ENCODE measurements at regions not wholly inside any gene's neighbourhood (a gene's known extent, or its start where the extent isn't known, plus 50 kb on each side); places are given as distances from the start of the nearest gene placed in this dataset.

DNA sequence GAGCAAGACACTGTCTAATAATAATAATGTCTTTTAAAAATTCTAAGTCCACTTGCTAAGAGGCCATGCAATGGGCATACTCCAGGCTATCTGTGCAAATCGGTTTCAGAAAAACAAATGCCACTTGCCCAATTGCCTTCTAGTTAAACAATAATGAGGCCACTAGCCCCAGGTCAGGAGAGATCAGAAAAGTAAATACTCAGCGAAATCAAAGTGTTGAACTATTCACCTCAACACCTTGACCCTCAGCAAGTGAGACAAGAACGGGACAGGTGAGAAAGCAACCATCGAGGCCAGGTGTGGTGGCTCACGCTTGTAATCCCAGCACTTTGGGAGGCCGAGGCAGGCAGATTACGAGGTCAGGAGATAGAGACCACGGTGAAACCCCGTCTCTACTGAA, 72.3 kb upstream of the SYN3 start (continued):
- TF ChIP-seq HNF4A (conservative IDR thresholded peaks at IDR 0.05), result peak; percentile 72 to 80
- TF ChIP-seq RXRA (IDR thresholded peaks at IDR 0.05), result peak; percentile 93 to 94
- peak in 1 of 2 donors; percentile 15 for TF ChIP-seq GABPA (IDR thresholded peaks at IDR 0.05 in 1 of 2, conservative IDR thresholded peaks at IDR 0.05 in 1 of 2)
- TF ChIP-seq FOXA1 (IDR thresholded peaks at IDR 0.05), result peak; percentile 86
- TF ChIP-seq EGR1 (IDR thresholded peaks at IDR 0.05; ENCODE audit: low read depth in 2 of 2), result no peak
- TF ChIP-seq, protein P1, sequence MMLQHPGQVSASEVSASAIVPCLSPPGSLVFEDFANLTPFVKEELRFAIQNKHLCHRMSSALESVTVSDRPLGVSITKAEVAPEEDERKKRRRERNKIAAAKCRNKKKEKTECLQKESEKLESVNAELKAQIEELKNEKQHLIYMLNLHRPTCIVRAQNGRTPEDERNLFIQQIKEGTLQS (IDR thresholded peaks at IDR 0.05), result no peak
- TF ChIP-seq HNF4G (IDR thresholded peaks at IDR 0.05), result no peak

DNA sequence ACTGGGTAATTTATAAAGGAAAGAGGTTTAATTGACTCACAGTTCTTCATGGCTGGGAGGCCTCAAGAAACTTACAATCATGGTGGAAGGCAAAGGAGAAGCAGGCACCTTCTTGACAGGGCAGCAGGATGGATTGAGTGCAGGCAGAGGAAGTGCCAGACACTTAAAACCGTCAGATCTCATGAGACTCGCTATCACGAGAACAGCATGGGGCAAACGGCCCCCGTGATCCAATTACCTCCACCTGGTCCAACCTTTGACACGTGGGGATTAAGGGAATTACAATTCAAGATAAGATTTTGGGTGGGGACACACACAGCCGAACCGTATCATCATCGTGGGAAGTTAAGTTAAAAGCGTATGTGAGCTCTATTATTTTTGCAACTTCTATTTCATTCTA, 71.4 kb upstream of the SYN3 start:
- peaks cover 0 to 9% (median 5%) of the 10 kb centered on the region in 4 donors for H3K4me1 ChIP-seq (ENCODE audit: control insufficient read depth in 4 of 4, insufficient read depth in 4 of 4, low read length in 3 of 4)
- H3K27me3 ChIP-seq (ENCODE audit: control insufficient read depth in 4 of 4, insufficient read depth in 4 of 4, low read length in 3 of 4), result peaks cover 0 to 4% (median 0%) of the 10 kb centered on the region in 4 donors
- 66% methylated on average over 10 of the region's 10 CpGs for WGBS
- no peaks in the 10 kb centered on the region for H3K9me3 ChIP-seq (ENCODE audit: control insufficient read depth in 4 of 4, low read length in 3 of 4)
- no peak for DNase-seq (ENCODE audit: low spot score)
- H3K27ac ChIP-seq (ENCODE audit: low read depth in 1 of 2, low read length in 2 of 2), result no peak overlapping the region
- no peak overlapping the region for H3K4me3 ChIP-seq (ENCODE audit: low read depth in 1 of 3, low read length in 3 of 3)
- H3K9ac ChIP-seq (ENCODE audit: low read depth in 1 of 2, low read length in 2 of 2), result no peak overlapping the region
- TF ChIP-seq YY1 (IDR thresholded peaks at IDR 0.05) (no peak), TAF1 (conservative IDR thresholded peaks at IDR 0.05) (no peak), HNF4G (IDR thresholded peaks at IDR 0.05) (no peak), RAD21 (IDR thresholded peaks at IDR 0.05) (no peak), EGR1 (IDR thresholded peaks at IDR 0.05; ENCODE audit: low read depth in 2 of 2) (no peak)
- TF ChIP-seq, protein P2, sequence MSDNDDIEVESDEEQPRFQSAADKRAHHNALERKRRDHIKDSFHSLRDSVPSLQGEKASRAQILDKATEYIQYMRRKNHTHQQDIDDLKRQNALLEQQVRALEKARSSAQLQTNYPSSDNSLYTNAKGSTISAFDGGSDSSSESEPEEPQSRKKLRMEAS (IDR thresholded peaks at IDR 0.05), result no peak
- TF ChIP-seq, protein P3, sequence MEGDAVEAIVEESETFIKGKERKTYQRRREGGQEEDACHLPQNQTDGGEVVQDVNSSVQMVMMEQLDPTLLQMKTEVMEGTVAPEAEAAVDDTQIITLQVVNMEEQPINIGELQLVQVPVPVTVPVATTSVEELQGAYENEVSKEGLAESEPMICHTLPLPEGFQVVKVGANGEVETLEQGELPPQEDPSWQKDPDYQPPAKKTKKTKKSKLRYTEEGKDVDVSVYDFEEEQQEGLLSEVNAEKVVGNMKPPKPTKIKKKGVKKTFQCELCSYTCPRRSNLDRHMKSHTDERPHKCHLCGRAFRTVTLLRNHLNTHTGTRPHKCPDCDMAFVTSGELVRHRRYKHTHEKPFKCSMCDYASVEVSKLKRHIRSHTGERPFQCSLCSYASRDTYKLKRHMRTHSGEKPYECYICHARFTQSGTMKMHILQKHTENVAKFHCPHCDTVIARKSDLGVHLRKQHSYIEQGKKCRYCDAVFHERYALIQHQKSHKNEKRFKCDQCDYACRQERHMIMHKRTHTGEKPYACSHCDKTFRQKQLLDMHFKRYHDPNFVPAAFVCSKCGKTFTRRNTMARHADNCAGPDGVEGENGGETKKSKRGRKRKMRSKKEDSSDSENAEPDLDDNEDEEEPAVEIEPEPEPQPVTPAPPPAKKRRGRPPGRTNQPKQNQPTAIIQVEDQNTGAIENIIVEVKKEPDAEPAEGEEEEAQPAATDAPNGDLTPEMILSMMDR (IDR thresholded peaks at IDR 0.05; ENCODE audit: low read depth, low read length, missing input control), result no peak
- H3K36me3 ChIP-seq (ENCODE audit: control insufficient read depth in 4 of 4, insufficient read depth in 3 of 4, low read depth in 1 of 4, low read length in 3 of 4), result no peaks in the 10 kb centered on the region

DNA sequence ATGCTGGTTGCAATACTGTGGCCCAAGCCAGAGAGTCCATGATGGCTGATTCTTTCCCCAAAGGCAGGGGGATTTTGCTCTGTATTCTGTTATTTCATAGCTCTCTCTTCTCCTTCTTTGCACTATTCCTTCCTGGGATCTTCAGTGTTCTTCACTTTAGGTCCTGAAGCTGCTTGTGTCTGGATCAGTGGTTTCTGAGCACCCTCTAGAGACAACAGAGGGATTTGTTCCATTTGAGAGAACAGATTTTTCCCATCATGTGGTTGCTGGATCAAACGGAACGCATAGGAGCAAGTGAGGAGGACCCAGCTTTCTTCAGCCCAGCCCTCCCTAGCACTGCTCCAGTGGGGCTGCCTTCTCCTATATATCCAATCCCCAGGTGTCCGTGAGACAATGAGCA, 68.7 kb upstream of the SYN3 start:
- 15% methylated on average over 3 of the region's 3 CpGs for WGBS
- no peak for TF ChIP-seq NR2F2 (IDR thresholded peaks at IDR 0.05)
- no peak for TF ChIP-seq FOXA1 (IDR thresholded peaks at IDR 0.05)
- TF ChIP-seq, protein P4, sequence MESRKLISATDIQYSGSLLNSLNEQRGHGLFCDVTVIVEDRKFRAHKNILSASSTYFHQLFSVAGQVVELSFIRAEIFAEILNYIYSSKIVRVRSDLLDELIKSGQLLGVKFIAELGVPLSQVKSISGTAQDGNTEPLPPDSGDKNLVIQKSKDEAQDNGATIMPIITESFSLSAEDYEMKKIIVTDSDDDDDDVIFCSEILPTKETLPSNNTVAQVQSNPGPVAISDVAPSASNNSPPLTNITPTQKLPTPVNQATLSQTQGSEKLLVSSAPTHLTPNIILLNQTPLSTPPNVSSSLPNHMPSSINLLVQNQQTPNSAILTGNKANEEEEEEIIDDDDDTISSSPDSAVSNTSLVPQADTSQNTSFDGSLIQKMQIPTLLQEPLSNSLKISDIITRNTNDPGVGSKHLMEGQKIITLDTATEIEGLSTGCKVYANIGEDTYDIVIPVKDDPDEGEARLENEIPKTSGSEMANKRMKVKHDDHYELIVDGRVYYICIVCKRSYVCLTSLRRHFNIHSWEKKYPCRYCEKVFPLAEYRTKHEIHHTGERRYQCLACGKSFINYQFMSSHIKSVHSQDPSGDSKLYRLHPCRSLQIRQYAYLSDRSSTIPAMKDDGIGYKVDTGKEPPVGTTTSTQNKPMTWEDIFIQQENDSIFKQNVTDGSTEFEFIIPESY (IDR thresholded peaks at IDR 0.05), result no peak
- TF ChIP-seq, protein P5, sequence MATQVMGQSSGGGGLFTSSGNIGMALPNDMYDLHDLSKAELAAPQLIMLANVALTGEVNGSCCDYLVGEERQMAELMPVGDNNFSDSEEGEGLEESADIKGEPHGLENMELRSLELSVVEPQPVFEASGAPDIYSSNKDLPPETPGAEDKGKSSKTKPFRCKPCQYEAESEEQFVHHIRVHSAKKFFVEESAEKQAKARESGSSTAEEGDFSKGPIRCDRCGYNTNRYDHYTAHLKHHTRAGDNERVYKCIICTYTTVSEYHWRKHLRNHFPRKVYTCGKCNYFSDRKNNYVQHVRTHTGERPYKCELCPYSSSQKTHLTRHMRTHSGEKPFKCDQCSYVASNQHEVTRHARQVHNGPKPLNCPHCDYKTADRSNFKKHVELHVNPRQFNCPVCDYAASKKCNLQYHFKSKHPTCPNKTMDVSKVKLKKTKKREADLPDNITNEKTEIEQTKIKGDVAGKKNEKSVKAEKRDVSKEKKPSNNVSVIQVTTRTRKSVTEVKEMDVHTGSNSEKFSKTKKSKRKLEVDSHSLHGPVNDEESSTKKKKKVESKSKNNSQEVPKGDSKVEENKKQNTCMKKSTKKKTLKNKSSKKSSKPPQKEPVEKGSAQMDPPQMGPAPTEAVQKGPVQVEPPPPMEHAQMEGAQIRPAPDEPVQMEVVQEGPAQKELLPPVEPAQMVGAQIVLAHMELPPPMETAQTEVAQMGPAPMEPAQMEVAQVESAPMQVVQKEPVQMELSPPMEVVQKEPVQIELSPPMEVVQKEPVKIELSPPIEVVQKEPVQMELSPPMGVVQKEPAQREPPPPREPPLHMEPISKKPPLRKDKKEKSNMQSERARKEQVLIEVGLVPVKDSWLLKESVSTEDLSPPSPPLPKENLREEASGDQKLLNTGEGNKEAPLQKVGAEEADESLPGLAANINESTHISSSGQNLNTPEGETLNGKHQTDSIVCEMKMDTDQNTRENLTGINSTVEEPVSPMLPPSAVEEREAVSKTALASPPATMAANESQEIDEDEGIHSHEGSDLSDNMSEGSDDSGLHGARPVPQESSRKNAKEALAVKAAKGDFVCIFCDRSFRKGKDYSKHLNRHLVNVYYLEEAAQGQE (IDR thresholded peaks at IDR 0.05), result no peak
- TF ChIP-seq RAD21 (IDR thresholded peaks at IDR 0.05), result peak; percentile 73
- TF ChIP-seq YY1 (IDR thresholded peaks at IDR 0.05), result no peak
- no peak for TF ChIP-seq RXRA (IDR thresholded peaks at IDR 0.05)
- no peak for TF ChIP-seq EGR1 (IDR thresholded peaks at IDR 0.05; ENCODE audit: low read depth in 2 of 2)
- TF ChIP-seq, protein P1 (IDR thresholded peaks at IDR 0.05), result no peak
- no peak for TF ChIP-seq TAF1 (conservative IDR thresholded peaks at IDR 0.05)
- no peak for TF ChIP-seq FOXA2 (IDR thresholded peaks at IDR 0.05)
- TF ChIP-seq JUND (IDR thresholded peaks at IDR 0.05), result no peak
- TF ChIP-seq GABPA (IDR thresholded peaks at IDR 0.05 in 1 of 2, conservative IDR thresholded peaks at IDR 0.05 in 1 of 2), result no peak
- TF ChIP-seq HNF4G (IDR thresholded peaks at IDR 0.05), result no peak
- TF ChIP-seq, protein P3 (IDR thresholded peaks at IDR 0.05; ENCODE audit: low read depth, low read length, missing input control), result peak; percentile 24
- TF ChIP-seq, protein P2 (IDR thresholded peaks at IDR 0.05), result no peak
- TF ChIP-seq HNF4A (conservative IDR thresholded peaks at IDR 0.05), result no peak
- no peak for TF ChIP-seq SP1 (IDR thresholded peaks at IDR 0.05)
- no peak for DNase-seq (ENCODE audit: low spot score)

More for the DNA sequence above, 68.7 kb upstream of the SYN3 start:
- Histone ChIP-seq H3K9ac (ENCODE audit: low read depth in 1 of 2, low read length in 2 of 2) (no peak overlapping the region), H3K27me3 (ENCODE audit: control insufficient read depth in 4 of 4, insufficient read depth in 4 of 4, low read length in 3 of 4) (peaks cover 0 to 4% (median 0%) of the 10 kb centered on the region in 4 donors), H3K4me1 (ENCODE audit: control insufficient read depth in 4 of 4, insufficient read depth in 4 of 4, low read length in 3 of 4) (peaks cover 0 to 9% (median 5%) of the 10 kb centered on the region in 4 donors), H3K36me3 (ENCODE audit: control insufficient read depth in 4 of 4, insufficient read depth in 3 of 4, low read depth in 1 of 4, low read length in 3 of 4) (no peaks in the 10 kb centered on the region), H3K27ac (ENCODE audit: low read depth in 1 of 2, low read length in 2 of 2) (no peak overlapping the region), H3K4me3 (ENCODE audit: low read depth in 1 of 3, low read length in 3 of 3) (no peak overlapping the region), H3K9me3 (ENCODE audit: control insufficient read depth in 4 of 4, low read length in 3 of 4) (no peaks in the 10 kb centered on the region)
